Lower lobe of right lung (tissue), 2 donors: ENCODE measurements at regions not wholly inside any gene's neighbourhood (a gene's known extent, or its start where the extent isn't known, plus 50 kb on each side); places are given as distances from the start of the nearest gene placed in this dataset.

Experiments
- ATAC-seq, 2 donors: fragments of 200-7000 bp; cut with Tn5 transposase; one replicate each; pipeline ENCODE4 v1.9.1; 2020 to 2022; ENCODE audit warnings: mild to moderate bottlenecking in 2 of 2, moderate library complexity in 2 of 2
- DNase-seq: peaks from one replicate; pipeline ENCODE4 v3.0.0-alpha.2; 2020
- H3K27ac ChIP-seq: fragments of 200-600 bp; one replicate; pipeline ENCODE4 v1.8.0; 2022
- H3K27me3 ChIP-seq: fragments of 200-600 bp; one replicate; pipeline ENCODE4 v1.8.0; 2022; ENCODE audit warnings: low read depth
- H3K36me3 ChIP-seq: fragments of 200-600 bp; one replicate; pipeline ENCODE4 v1.8.0; 2022; ENCODE audit warnings: mild to moderate bottlenecking
- H3K4me1 ChIP-seq: fragments of 200-600 bp; one replicate; pipeline ENCODE4 v1.8.0; 2022
- H3K4me3 ChIP-seq: fragments of 200-600 bp; one replicate; pipeline ENCODE4 v1.8.0; 2022; ENCODE audit warnings: mild to moderate bottlenecking
- H3K9me3 ChIP-seq: fragments of 200-600 bp; one replicate; pipeline ENCODE4 v1.8.0; 2022
- CTCF ChIP-seq: fragments of 200-600 bp; IDR thresholded peaks from one replicate; pipeline ENCODE4 v1.8.0; 2022; ENCODE audit warnings: antibody characterized with exemption, mild to moderate bottlenecking
- intact Hi-C: fragments of 100-400 bp; cut with DNase I; formaldehyde crosslinking; loops from one replicate; pipeline ENCODE4 v1.11.0; 2022
- donor health status: DM: no; HTN: yes; CAD: no; lungs with severe emphysema.

DNA sequence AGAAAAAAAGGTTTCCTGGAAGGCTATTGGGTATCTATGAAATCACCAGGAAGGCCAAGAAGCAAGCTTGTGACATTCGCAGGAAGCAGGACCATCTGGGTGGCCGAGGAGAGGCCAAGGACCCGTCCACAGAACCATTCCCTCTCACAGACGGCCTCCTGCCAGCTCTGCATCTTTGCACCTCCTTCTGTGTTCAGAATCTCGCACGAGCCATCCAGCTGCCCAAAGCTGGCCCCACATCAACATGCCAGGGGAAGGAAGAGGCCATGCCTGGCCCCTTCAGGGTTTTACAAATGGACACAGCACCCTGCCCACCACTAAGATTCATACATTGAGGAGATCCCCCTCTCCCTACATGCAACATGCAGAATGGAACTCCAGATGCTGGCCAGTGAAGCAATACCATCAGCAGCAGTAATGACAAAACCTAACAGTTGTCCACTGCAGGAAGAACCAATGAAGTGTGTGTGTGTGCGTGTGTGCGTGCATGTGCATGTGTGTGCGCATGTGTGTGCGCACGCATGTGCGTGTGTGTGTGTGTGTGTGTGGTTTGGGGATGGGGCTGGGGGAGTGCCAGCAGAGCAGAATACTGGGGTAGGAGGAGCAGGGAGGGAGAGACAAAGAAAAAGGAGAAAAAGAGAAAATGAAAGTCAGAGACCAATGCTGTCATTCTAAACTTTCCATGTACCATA lies 184.2 kb upstream of the FOXQ1 start:
- no peaks in the 10 kb centered on the region for H3K9me3 ChIP-seq
- H3K36me3 ChIP-seq: no peaks in the 10 kb centered on the region
- no peaks in the 10 kb centered on the region for H3K27me3 ChIP-seq
- no peak overlapping the region for H3K27ac ChIP-seq
- no peak overlapping the region for H3K4me3 ChIP-seq
- H3K4me1 ChIP-seq: no peaks in the 10 kb centered on the region
- TF ChIP-seq CTCF: no peak
- ATAC-seq (no peak), DNase-seq (no peak)
- intact Hi-C loops: no loop called here

GRCh38 chr6:1127129-1127528 lies 184.8 kb upstream of the FOXQ1 start:
- no peaks in the 10 kb centered on the region for H3K36me3 ChIP-seq
- ATAC-seq (no peak), DNase-seq (no peak)
- no peak for TF ChIP-seq CTCF
- intact Hi-C loops: no loop called here
- H3K4me1 ChIP-seq: no peaks in the 10 kb centered on the region
- H3K27ac ChIP-seq: no peak overlapping the region
- no peak overlapping the region for H3K4me3 ChIP-seq
- no peaks in the 10 kb centered on the region for H3K27me3 ChIP-seq
- no peaks in the 10 kb centered on the region for H3K9me3 ChIP-seq

DNA sequence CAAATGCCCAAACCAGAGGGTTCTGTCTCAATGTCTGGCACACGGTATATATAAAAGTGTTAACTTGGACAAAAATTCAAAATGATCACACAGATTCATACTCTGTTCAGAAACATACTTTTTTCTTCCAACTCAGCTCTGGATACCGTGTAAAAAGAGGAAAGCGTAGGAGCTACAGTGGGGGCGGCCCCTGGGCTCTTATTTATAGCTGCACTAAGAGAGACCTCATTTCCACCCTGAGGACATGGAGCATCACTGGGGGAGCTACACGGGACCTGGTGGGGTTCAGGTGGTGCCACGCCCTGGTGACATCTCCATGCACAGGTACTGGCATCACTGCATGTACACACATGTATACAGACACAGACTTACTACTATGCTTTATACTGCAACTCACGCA lies 185.9 kb upstream of the FOXQ1 start:
- intact Hi-C loops: no loop called here
- Histone ChIP-seq H3K36me3 (no peaks in the 10 kb centered on the region), H3K27me3 (no peaks in the 10 kb centered on the region), H3K9me3 (no peaks in the 10 kb centered on the region), H3K27ac (no peak overlapping the region), H3K4me3 (no peak overlapping the region), H3K4me1 (no peaks in the 10 kb centered on the region)
- DNase-seq (no peak), ATAC-seq (no peak)
- TF ChIP-seq CTCF: no peak

GRCh38 chr6:1125297-1125696 lies 186.6 kb upstream of the FOXQ1 start:
- H3K27ac ChIP-seq: no peak overlapping the region
- no peak for DNase-seq
- TF ChIP-seq CTCF: no peak
- intact Hi-C loops: no loop called here
- H3K9me3 ChIP-seq: no peaks in the 10 kb centered on the region
- no peaks in the 10 kb centered on the region for H3K27me3 ChIP-seq
- no peaks in the 10 kb centered on the region for H3K4me1 ChIP-seq
- H3K4me3 ChIP-seq: no peak overlapping the region
- H3K36me3 ChIP-seq: no peaks in the 10 kb centered on the region
- ATAC-seq: no peak

GRCh38 chr6:1124885-1125284 lies 187.0 kb upstream of the FOXQ1 start:
- Histone ChIP-seq H3K27me3 (no peaks in the 10 kb centered on the region), H3K9me3 (no peaks in the 10 kb centered on the region), H3K4me3 (no peak overlapping the region), H3K36me3 (no peaks in the 10 kb centered on the region), H3K4me1 (no peaks in the 10 kb centered on the region), H3K27ac (no peak overlapping the region)
- no peak for TF ChIP-seq CTCF
- DNase-seq (no peak), ATAC-seq (no peak)
- intact Hi-C loops: no loop called here
